PFSK-1 (cell line): ENCODE measurements at regions not wholly inside any gene's neighbourhood (a gene's known extent, or its start where the extent isn't known, plus 50 kb on each side); places are given as distances from the start of the nearest gene placed in this dataset.

Experiments
- FOXP2 ChIP-seq: optimal IDR thresholded peaks from 2 replicates; pipeline ENCODE3; 2011; ENCODE audit warnings: borderline replicate concordance, control low read depth, inconsistent platforms; ENCODE audit not compliant: insufficient read depth; ENCODE audit errors: extremely low read length, extremely low read depth
- POLR2AphosphoS5 ChIP-seq: IDR thresholded peaks from 2 replicates; pipeline ENCODE4 v1.6.1; 2012; ENCODE audit warnings: low read depth, mild to moderate bottlenecking, control low read depth, low read length, moderate library complexity
- REST ChIP-seq, 2 experiments: IDR thresholded peaks; 2 replicates each; pipeline versions ENCODE4 v1.6.1 to v1.8.0; 2011 to 2012; ENCODE audit warnings: low read depth in 2 of 2, low read length in 2 of 2, control low read depth in 1 of 2, inconsistent platforms in 1 of 2, mild to moderate bottlenecking in 1 of 2, moderate library complexity in 1 of 2; ENCODE audit not compliant: insufficient read depth in 1 of 2
- SIN3A ChIP-seq: IDR thresholded peaks from 2 replicates; pipeline ENCODE4 v1.6.1; 2012; ENCODE audit warnings: mild to moderate bottlenecking, low read length, moderate library complexity, borderline replicate concordance; ENCODE audit not compliant: insufficient read depth
- TAF1 ChIP-seq: IDR thresholded peaks from 2 replicates; pipeline ENCODE4 v1.6.1; 2012; ENCODE audit warnings: low read length, control low read depth, borderline replicate concordance; ENCODE audit not compliant: insufficient read depth

DNA sequence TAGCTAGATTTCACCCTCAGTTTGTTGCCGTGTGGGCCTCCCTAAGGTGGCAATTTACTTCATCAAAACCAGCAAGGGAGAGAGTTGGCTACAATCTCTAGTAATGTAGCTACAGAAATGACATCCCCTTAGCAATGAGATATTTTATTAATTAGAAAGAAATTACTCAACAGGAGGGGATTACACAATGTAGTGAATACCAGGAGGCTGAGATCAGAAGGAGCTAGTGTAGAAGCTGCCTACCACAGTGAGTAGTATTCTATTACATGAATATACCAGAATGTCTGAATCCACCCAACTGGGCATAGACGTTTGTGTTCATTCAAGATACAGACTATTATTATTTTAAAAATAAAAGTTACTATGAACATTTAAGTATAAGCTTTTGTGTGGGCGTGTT lies 868.2 kb upstream of the CXADR start:
- no peak for TF ChIP-seq POLR2AphosphoS5
- TF ChIP-seq REST (IDR thresholded peaks at IDR 0.05; ENCODE audit: insufficient read depth in 1 of 2, low read depth in 2 of 2, low read length in 2 of 2): no peak
- no peak for TF ChIP-seq TAF1
- no peak for TF ChIP-seq SIN3A
- no peak for TF ChIP-seq FOXP2
